Iris pigment epithelial cell (primary cell): ENCODE measurements at regions not wholly inside any gene's neighbourhood (a gene's known extent, or its start where the extent isn't known, plus 50 kb on each side); places are given as distances from the start of the nearest gene placed in this dataset.
"Not testable (repeated sequence)": the region's sequence is repeated elsewhere in the genome, so short reads cannot be mapped to it uniquely, and the experiment has no call there.

ENCODE experiments used
- DNase-seq: peaks from one replicate; pipeline ENCODE4 v3.0.0-alpha.2; 2011; ENCODE audit warnings: low read depth

DNA sequence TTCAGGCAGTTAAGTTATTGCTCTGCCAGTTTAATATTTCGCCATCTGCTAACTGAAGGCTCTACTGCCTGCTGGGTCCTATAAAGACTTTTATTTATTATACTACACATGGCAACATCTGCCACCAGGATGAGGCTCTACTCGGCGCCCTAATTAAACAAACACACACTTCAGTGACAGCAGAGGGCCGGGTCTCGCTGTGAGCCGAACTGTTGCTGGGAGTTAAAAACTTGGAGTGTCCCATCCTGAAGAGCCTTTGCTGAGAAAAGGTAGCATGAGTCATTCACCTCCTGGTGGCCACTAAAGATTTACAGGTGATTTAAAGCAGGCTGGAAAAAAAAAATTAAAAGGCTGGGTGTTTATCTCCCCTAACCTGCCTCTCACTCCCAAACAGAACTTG, 183.7 kb downstream of the NPIPA8 start:
- DNase-seq: not testable (repeated sequence)

DNA sequence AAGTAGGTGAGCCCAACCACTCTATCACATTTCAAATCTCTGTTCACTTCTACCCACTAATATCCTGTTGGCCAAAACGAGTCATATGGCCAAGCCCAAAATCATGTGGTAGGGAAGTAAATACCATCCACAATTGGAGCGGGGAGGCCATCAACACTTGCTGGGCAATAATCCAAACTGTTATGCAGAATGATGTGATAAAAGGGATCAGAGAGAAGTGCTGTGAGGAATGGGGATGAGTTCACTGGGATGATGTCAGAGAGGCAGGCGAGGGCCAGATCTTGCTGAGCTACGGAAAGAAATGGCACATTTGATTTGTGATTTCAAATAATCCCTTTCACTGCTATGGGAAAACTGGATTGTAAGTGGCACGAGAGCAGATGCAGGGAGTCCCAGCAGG, 188.4 kb downstream of the NPIPA8 start:
- DNase-seq: not testable (repeated sequence)

DNA sequence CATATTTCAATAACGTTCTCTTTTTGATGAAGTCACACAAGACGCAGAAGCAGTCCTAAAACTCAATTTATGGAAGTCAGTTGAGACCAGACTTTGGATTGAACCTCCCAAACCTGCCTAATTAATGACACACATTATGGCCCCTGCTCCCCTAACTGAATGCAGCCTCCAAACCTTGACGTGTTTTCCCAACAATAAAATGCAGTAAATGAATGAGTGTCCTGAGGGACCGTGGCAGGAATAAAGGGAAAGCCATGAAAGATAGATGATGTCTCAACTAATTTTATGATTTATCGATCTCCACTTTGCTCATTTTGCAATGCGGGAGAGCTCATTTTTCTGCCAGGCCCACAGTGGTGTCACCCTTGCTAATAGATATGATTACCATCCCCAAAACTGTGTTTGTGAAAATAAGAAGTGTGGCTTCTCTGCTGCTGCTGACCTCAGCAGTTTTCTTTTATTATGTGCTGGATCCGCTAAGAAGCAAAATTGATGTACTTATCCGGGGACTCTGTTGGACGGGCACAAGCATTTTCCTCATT, 189.9 kb downstream of the NPIPA8 start:
- DNase-seq: not testable (repeated sequence)

- DNase-seq: not testable (repeated sequence)
Observed at GRCh38 chr16:18142066-18142465, 194.5 kb downstream of the NPIPA8 start.

GRCh38 chr16:18136288-18136687, 200.2 kb downstream of the NPIPA8 start:
- not testable (repeated sequence) for DNase-seq

DNA sequence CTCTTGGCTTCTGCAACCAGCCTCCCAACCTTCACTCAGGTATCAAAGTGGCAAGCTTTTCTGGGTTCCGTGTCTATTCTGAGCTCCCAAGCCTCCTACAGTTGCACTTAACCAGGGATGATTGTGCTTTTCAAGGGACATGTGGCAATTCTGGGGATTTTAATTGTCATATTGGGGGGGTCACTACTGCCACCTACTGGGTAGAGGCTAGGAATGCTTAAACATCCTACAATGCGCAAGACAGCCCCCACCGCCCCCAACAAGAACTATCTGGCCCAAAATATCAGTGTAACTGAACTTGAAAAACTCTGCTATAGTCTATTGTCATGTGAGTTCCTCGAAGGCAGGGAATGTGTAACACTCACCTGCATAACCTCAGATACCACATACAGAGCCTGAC, 201.5 kb downstream of the NPIPA8 start:
- DNase-seq: not testable (repeated sequence)

GRCh38 chr16:18131587-18131986, 204.9 kb downstream of the NPIPA8 start:
- not testable (repeated sequence) for DNase-seq

DNA sequence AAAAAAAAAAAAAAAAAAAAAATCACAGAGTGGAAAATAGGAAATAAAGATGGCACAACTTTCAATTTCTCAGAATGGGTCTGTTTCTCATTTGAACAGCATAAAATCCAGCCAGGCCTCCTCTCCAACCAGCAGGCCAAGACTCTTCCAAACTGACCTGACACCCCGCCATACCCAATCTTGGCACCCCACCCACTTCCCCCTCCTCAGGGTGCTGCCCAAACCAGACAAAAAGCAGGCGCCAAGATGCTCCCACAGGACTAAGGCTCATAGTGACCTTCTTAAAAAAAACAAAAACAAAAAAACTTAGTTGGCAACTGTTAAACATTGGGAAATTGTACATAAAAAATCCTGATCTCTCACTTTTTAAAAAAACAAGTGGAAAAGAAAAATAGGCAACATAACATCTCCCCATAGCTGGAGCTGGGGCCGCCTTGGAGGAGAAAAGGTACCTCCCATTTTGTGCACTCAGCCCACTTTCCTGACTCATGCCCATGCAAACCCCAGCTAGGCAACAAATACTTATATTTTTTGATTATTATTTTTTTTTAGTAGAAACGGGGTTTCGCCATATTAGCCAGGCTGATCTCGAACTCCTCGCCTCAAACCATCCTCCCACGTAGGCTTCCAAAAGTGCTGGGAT, 205.9 kb downstream of the NPIPA8 start:
- not testable (repeated sequence) for DNase-seq

- not testable (repeated sequence) for DNase-seq
Observed at GRCh38 chr16:18127033-18127432, 209.5 kb downstream of the NPIPA8 start.

DNA sequence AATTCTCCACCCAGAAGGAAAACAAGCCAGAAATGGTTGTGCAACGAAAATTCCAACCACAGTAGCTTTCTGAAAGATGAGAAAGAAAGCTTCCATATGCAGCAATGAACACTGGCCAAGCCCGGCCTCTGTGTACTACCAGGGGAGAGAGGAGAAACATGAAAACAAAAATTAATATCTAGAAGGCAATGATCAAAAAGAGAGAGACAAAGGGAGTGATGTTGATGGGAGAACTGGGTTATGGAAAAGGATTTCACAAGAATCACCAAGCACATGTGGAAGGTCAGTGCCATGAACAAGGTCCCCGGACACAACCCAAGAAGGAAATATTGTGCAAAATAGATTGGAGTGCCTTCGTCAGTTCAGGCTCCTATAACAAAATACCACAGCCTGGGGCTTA, 217.4 kb downstream of the NPIPA8 start:
- DNase-seq: not testable (repeated sequence)

DNA sequence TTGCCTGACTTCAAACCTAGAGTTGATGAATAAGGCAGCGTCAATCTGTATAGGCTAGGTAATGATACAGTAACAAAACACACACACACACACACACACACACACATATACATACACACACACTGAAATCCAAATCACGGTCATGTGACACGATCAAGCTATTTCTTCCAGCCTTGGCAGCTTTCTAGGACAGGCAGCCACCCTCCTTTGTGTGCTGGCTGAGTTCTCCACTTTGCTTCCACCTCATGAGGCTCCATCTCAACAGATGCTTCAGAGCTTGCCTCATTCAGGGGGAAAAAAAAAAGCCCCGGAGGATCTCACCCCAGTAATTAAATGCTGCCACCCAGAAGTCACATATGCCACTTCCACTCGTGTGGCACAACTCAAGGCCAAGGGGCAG, 217.9 kb downstream of the NPIPA8 start:
- DNase-seq: not testable (repeated sequence)

DNA sequence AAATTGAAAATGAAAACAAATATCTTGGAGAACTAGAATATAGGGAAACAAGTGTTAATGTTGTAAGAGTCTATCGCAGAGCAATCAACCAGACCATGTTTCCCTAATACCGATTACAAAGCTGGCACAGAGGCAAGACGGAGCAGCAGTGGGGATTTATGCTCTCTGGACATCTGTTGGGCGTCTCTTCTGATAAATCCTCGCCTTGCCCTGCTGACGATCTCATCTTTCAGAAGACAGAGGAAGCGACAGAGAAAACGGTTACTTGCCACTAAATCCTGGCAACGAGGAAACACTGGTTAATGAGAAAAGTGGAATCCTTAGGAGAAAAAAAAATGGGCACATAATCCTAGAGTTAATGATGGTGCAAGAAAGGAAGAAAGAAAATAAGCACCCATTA, 218.5 kb downstream of the NPIPA8 start:
- not testable (repeated sequence) for DNase-seq

- DNase-seq: not testable (repeated sequence)
Observed at GRCh38 chr16:18104412-18104811, 232.1 kb downstream of the NPIPA8 start.

GRCh38 chr16:18101077-18101476, 235.5 kb downstream of the NPIPA8 start:
- not testable (repeated sequence) for DNase-seq

DNA sequence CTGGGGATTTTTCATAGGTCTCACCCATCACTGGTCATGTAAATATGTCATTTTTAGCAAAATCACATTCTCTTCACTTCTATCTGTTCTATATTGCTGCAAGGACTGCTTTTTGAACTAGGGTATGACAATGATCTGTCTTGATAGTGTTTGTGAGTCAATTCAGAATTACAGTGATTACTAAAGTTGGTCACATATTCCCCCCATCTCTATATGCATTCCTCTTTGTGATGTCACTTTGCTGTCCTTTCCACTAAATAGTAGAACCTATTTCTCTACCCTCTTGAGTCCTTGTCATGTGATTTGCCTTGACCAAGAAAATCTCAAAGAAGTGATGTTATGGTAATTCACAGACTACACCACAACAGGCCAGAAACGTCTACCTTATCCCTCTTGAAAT, 243.9 kb downstream of the NPIPA8 start:
- DNase-seq: not testable (repeated sequence)

DNA sequence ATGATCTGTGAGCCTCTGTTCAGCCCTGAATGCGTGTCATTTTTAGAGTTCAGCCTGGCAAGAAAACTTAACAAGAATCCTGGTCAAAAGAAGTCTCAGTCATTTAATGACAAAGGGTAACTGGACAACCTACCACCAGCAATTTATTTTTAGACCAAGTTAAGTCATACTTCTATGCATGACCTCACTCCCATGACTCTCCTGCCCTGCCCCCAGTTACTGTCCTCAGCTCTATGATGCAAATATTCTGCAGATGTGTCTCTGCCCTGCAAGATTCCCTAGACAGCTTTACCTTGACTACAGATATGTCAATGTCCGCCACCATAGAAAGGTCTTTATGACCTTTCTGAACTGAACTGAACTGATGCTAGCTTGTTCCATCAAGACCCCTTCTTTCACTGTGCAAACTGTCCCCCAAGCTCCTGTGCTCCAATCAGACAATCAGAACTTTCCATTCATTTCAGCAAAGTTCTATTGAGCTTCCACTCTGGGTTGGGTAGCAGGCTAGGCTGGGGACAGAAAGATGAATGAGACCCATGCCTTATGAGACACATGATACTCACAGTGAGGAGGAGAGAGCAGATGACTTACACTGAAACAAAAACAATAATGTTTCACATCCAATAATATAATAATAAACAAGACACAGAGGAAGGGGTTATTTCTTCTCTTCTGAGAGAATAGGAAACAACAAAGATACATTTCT, 255.7 kb downstream of the NPIPA8 start:
- DNase-seq: not testable (repeated sequence)

- not testable (repeated sequence) for DNase-seq
Observed at GRCh38 chr16:18077910-18078309, 258.6 kb downstream of the NPIPA8 start.

- no peak for DNase-seq
Observed at GRCh38 chr16:18072161-18072560, 264.4 kb downstream of the NPIPA8 start.

DNA sequence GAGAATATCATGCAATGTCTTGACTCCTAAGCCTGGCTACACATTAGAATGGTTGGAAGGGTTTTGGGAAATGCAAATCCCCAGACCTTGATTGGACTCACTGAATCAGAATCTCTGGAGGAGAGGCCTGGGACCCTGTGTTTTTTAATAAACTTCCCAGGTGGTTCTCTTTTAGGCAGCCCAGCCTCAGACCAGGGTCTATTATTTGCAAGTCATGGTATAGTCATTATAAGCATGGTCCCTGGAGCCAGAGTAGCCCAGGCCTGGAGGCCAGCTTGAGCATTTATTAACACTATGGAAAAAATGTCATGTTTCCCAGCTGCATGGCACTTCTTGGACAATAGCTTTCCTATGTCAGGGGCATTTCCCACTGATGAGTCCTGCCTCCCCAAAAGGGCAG, 266.9 kb downstream of the NPIPA8 start:
- no peak for DNase-seq

- DNase-seq: no peak
Observed at GRCh38 chr16:18068477-18068876, 268.1 kb downstream of the NPIPA8 start.

DNA sequence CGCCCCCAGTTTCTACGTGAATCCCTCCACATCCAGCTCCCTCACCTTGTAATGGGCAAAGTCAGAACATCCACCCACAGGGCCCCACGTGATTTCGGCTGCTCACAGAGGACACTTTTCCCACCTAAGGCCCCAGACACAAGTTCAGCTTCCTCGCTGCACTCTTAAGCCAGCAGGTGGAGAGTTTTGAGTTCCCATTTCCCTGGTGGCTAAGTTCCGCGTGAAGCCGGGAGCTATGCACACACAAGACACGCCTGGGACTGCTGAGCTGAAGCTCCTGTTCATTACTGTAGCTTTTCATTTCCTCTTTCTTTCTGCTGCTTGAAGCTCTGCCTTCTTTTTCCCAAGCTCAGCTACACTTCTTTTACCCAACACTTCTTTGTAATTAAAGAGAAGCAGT, 273.8 kb downstream of the NPIPA8 start:
- no peak for DNase-seq

DNA sequence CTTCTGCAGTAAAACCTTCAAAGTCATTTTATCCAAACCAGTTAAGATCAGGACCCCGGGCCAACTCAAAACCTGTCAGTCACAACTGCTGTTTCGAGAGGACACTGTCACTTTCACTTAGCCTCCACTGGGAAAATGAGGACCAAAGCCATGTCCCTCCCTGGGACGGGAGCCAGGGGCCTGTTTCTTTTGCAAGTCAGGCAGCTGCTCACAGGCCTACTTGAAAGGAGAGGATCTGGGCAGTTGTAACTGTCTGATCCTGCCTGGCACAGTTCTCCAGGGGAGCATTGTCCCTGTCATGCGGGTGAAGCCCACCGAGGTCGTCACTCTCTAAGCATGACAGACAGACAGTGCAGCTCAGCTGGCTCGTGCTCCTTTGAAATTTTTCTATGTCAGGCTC, 276.2 kb downstream of the NPIPA8 start:
- DNase-seq: no peak

DNA sequence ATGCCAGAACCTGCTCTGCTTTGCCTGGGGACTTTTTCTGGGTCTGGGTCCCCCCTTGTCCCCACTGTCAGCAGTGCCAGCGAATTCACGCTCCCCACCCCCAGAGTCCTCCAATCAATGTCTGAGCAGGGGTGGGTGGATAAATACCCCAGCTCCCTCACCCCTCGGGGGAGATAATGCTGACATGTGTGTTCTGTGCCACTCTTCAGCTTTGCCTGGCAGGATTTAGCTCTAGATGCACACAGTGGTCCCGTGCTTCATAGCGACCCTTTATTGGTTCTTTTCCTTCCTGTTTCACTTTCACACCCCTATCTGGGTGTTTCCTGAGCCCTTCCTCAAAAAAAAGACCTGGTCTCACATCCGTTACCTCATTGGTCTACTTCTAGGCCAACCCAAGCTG, 277.0 kb downstream of the NPIPA8 start:
- no peak for DNase-seq
